HG03039 (cell line): ENCODE measurements at regions not wholly inside any gene's neighbourhood (a gene's known extent, or its start where the extent isn't known, plus 50 kb on each side); places are given as distances from the start of the nearest gene placed in this dataset.
"Not testable (repeated sequence)": the region's sequence is repeated elsewhere in the genome, so short reads cannot be mapped to it uniquely, and the experiment has no call there.

Source experiments
- ATAC-seq: cut with Tn5 transposase; IDR thresholded peaks from one replicate; pipeline ENCODE4 v1.9.1; 2021; ENCODE audit warnings: mild to moderate bottlenecking, moderate library complexity; ENCODE audit not compliant: unreplicated experiment

GRCh38 chr14:105653921-105654320 is 127.5 kb downstream of the TMEM121 start:
- not testable (repeated sequence) for ATAC-seq

DNA sequence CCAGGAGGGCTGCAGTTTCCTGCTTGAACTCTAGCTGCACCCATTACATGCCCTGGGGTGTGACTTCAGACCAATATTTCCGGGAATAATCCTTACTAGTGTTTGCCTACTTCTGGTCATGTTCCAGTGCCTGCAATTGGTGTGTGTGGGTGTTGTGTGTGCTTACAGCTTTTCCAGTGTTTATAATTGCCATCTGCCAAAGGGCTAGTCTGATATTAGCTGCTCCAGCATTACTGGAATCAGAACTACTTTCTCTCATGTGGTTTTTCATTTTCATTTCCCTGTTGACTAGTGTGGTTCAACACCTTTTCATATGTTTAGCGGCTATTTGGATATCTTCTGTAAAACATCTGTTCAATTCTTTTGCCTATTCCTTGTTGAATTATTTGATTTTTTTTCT is 132.9 kb downstream of the TMEM121 start:
- ATAC-seq = not testable (repeated sequence)

- ATAC-seq = no peak
Measured at GRCh38 chr14:105659935-105660527, 133.6 kb downstream of the TMEM121 start.

DNA sequence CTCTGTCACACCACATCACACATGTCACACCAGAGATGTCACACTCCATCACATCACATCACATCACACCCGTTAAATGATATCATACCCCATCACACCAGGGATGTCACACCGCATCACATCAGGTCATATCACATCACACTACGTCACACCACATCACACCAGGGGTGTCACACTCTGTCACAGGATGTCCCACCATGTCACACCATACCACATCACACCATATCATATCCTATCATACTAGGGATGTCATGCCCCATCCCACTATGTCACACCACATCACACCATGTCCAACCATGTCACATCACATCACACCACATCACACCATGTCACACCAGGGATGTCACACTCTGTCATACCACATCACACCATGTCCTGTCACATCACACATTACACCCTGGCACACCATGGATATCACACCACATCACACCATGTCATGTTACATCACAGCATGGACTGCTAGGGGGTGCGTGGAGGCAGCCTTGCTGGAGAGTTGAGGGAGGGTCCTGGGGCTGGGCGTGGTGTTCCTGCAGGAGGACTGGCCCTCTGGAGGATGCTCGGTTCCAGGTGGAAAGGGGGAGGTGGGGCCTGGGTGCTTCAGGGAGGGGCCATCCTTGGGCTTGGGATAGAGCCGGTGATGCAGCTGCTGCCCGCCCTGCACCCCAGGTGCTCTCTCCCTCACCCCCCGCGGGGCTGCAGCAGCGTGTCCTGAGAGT is 134.6 kb downstream of the TMEM121 start:
- no peak for ATAC-seq

DNA sequence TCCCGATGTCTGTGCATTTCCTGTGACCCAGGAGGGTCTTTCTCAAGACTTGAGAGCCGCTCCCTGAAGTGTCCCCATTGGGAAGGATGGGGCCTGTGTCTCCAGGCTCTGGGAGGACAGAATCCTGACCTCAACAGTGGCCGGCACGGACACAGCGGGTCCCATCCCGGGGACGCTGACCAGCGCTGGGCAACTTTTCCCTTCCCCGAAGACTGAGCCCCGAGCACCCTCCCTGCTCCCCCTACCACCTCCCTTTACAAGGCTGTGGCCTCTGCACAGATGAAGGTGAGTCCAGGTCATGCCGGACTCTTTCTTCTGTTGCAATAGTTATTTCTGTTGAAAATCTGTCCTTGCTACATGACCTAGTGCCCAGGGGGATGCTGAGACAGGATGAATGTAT is 135.7 kb downstream of the TMEM121 start:
- not testable (repeated sequence) for ATAC-seq

DNA sequence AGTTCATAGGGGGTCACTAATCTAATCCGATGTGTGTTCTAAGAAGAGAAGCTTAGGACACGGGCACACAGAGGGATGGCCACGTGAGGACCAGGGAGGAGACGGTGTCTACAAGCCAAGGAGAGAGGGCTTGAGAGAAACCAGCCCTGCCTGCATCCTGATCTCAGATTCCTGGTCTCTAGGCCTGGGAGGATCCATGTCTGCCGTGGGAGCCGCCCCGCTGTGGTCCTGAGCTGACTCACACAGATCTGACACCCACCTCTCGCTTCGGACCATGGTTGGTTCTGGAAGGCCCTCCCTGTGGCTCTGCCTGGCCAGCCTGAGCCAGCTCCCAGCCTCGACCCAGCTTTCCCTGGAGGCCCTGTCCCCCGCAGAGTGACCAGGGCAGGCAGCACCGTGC is 136.2 kb downstream of the TMEM121 start:
- ATAC-seq = not testable (repeated sequence)

- not testable (repeated sequence) for ATAC-seq
Measured at GRCh38 chr14:105663323-105663722, 136.9 kb downstream of the TMEM121 start.

GRCh38 chr14:105663818-105664596 is 137.6 kb downstream of the TMEM121 start:
- ATAC-seq = not testable (repeated sequence)

DNA sequence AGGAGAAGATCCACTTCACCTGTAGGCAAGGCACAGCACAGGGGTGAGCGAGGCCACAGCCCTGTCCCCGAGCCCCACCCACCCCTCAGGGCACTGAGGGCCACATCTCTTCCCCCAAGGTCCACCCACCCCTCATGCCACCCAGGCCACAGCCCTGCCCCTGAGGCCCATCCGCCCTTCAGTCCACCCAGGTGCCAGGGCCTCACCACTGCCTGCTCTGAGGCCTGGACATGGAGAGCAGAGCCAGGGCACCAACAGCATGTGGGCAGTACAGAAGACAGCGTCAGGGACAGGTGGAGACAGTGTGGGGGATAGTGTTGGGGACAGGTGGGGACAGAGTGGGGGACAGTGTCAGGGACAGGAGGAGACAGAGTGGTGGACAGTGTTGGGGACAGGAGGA is 138.3 kb downstream of the TMEM121 start:
- no peak for ATAC-seq

DNA sequence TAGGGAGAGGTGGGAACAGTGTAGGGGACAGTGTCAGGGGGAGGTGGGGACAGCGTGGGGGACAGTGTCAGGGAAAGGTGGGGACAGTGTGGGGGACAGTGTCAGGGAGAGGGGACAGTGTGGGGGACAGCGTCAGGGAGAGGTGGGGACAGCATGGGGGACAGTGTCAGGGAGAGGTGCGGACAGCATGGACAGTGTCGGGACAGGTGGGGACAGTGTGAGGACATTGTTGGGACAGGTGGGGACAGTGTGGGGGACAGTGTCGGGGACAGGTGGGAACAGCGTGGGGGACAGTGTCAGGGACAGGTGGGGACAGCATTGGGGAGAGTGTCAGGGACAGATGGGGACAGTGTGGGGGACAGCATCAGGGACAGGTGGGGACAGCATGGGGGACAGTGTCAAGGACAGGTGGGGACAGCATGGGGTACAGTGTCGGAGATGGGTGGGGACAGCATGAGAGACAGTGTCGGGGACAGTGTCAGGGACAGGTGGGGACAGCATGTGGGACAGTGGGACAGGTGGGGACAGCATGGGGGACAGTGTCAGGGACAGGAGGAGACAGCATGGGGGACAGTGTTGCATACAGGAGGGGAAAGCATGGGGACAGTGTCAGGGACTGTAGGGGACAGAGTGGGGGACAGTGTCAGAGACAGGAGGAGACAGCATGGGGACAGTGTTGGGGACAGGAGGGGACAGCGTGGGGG is 139.0 kb downstream of the TMEM121 start:
- no peak for ATAC-seq

GRCh38 chr14:105665951-105666277 is 139.5 kb downstream of the TMEM121 start:
- ATAC-seq = no peak

DNA sequence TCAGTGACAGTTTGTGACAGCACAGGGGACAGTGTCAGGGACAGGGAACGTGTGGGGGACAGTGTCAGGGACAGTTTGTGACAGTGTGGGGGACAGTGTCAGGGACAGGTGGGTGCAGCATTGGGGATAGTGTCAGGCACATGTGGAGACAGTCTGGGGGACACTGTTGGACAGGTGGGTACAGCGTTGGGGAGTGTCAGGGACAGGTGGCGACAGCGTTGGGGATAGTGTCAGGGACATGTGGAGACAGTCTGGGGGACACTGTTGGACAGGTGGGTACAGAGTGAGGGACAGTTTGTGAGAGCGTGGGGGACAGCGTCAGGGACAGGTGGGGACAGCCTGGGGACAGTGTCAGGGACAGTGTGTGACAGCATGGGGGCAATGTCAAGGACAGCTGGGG is 140.0 kb downstream of the TMEM121 start:
- no peak for ATAC-seq

- not testable (repeated sequence) for ATAC-seq
Measured at GRCh38 chr14:105666991-105667662, 140.7 kb downstream of the TMEM121 start.

DNA sequence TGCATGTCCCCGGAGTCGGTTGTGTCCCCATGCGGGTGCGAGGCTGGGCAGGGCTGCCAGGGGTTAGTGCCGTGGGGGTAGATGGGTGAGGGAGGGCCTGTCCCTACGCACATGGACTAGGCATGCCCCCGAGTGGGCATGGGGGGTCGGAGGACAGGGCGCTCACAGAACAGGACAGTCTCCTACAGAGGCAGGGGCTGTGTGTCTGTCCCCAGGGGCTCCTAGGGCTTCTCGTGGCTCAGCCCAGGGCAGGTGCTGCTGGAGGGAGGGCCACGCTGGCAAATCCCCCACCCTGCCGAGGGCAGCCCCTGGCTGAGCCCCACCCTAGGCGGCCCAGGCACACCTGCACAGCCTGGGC is 141.3 kb downstream of the TMEM121 start:
- ATAC-seq = not testable (repeated sequence)

DNA sequence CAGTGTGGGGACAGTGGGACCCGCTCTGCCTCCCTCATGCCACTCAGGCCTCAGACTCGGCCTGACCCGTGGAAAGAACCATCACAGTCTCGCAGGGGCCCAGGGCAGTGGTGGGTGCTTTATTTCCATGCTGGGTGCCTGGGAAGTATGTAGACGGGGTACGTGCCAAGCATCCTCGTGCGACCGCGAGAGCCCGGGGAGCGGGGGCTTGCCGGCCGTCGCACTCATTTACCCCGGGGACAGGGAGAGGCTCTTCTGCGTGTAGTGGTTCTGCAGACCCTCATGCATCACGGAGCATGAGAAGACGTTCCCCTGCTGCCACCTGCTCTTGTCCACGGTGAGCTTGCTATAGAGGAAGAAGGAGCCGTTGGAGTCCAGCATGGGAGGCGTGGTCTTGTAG is 141.6 kb downstream of the TMEM121 start:
- not testable (repeated sequence) for ATAC-seq

GRCh38 chr14:105668471-105669230 is 142.3 kb downstream of the TMEM121 start:
- not testable (repeated sequence) for ATAC-seq

DNA sequence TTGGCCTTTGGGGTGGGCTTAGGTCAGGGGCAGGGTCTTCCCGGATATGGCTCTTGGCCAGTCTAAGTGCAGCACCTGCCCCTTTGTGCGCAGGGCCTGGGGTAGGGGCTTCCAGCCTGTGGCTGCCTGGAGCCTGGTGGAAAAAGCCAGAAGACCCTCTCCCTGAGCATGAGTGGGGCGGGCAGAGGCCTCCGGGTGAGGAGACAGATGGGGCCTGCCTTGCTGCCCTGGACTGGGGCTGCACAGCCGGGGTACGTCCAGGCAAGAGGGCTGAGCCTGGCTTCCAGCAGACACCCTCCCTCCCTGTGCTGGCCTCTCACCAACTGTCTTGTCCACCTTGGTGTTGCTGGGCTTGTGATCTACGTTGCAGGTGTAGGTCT is 142.8 kb downstream of the TMEM121 start:
- not testable (repeated sequence) for ATAC-seq

DNA sequence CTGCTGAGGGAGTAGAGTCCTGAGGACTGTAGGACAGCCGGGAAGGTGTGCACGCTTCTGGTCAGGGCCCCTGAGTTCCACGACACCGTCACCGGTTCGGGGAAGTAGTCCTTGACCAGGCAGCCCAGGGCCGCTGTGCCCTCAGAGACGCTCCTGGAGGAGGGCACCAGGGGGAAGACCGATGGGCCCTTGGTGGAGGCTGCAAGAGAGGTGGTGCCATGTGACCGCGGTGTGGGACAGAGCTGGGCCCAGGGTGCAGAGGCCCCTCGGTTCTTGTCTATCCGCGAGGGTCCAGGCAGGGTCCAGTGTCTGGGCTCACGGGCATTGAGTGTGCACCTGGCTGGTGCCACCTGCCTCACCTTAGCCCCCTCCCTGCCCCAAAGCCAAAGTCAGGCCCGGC is 143.3 kb downstream of the TMEM121 start:
- ATAC-seq = not testable (repeated sequence)

GRCh38 chr14:105672450-105673200 is 146.2 kb downstream of the TMEM121 start:
- ATAC-seq = not testable (repeated sequence)
